ENCODE measurements at regions not wholly inside any gene's neighbourhood (a gene's known extent, or its start where the extent isn't known, plus 50 kb on each side); places are given as distances from the start of the nearest gene placed in this dataset.

DNA sequence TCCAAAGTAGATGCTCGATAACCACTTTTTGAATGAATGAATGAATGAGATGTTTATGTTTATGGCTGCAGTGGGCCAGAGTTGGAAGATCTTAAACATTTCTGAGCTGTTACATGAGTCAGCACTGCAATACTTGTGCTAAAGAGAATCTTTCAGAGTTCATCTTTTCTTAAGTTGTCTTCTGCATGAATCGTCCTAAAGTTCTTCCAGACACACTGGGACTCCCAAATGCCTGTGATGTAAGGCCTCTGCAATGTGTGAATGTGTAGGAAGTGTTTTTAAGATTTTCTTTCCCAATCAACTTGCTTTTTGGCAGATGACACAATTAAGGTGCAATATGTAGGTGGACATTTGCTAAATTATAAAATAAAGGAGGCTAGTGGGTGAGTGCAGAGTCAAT is 50.3 kb upstream of the TRIM9 start:
- no peak for DNase-seq (ENCODE audit: extremely low read depth in 1 of 11, low read depth in 9 of 11, low spot score in 4 of 11)

DNA sequence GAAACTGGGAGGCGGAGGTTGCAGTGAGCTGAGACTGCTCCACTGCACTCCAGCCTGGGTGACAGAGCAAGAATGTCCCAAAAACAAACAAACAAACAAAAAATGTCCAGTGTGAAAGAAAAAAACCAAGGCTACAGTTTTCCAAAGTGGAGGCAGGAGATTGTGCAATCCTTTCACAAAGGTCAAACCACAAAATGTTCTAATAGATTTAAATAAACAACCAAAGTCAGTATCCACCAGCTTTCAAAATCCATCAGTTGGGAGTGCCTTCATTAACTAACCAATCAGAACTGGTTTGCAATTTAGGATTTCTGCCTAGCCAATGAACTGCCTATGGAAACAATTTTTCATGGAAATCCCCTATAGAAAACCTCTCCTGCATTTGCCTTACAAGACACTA is 52.3 kb upstream of the TRIM9 start:
- DNase-seq (ENCODE audit: extremely low read depth in 1 of 11, low read depth in 9 of 11, low spot score in 4 of 11): no peak

- no peak for DNase-seq (ENCODE audit: extremely low read depth in 1 of 11, low read depth in 9 of 11, low spot score in 4 of 11)
These were observed 60.4 kb upstream of the TRIM9 start for GRCh38 chr14:51155326-51155725.

DNA sequence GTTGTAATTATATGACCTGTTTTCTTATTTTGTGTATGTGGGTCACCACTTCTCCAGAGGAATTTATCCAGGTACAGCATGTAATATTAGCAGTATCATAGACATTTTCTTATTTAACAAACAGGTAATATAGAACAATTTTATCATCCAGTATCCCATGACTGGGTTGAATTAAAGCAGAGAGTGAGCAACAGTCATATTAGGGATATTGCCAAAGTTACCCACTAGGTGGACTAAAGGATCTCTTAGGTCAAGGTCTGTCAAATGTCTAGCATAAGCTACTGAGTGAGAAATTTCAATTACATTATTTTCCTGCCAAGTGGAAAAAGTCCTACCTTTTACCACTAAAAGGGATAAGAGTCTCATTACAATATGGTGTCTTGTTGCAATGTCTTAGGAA is 62.1 kb upstream of the TRIM9 start:
- DNase-seq (ENCODE audit: extremely low read depth in 1 of 11, low read depth in 9 of 11, low spot score in 4 of 11): peak in 1 of 11 donors; percentile 14

- DNase-seq (ENCODE audit: extremely low read depth in 1 of 11, low read depth in 9 of 11, low spot score in 4 of 11): no peak
These were observed 66.0 kb upstream of the TRIM9 start for GRCh38 chr14:51160871-51161270.

DNA sequence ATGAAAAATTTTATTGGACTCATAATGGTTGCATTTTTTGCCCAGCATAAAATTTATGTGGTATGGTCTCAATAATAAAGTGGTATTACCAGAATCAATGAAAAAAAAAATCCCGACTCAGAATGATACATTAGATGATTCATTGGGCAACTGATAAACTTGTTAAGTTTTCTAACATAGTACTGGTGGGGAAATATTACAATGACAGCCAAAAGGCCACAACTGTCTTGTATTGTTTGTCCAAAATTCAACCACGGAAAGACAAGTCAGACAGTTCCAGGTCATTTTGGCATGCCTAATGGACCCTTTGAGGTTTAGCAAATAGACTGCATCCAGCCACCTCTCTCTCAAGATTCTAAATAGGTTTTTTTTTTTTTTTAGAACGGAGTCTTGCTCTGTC is 70.5 kb upstream of the TRIM9 start:
- DNase-seq (ENCODE audit: extremely low read depth in 1 of 11, low read depth in 9 of 11, low spot score in 4 of 11): no peak

GRCh38 chr14:51167587-51168214 is 72.3 kb upstream of the TMX1 start:
- DNase-seq (ENCODE audit: extremely low read depth in 1 of 11, low read depth in 9 of 11, low spot score in 4 of 11): no peak

DNA sequence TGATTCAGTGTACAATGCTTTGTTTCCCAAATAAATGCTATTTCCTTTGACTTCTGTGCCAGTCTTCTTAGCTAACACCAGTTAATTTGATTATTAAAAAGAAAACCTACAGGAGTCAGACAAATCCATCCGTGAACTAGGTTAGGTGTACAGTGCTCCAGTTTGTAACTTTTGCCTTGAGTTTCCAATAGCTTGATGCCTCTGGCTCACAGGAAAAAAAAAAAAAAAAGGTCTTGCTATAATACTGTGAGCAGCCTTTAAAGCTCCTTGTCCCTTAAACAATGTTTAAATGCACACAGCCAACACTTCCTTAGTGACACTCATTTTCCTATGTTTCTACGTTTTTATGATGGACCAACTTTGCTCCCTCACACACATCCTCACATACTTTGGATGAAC is 71.8 kb upstream of the TMX1 start:
- DNase-seq (ENCODE audit: extremely low read depth in 1 of 11, low read depth in 9 of 11, low spot score in 4 of 11): no peak

DNA sequence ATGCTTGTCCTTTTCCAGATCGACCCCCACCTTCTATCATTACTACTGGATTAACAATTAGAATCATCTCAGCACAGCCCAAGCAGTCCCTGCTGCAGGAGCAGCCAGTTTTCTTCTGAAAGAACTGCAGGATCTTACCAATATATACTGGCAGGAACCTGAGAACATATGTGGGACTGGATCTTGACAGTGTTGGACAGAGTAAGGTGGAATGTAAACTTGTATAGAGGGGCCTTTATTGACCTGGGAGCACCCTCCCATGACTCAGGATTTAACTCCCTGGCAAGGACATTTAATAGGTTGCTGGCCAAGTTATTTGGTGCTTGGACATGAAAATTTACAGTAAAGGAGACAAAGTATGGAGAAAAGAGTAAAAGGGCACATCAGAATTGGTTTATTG is 66.2 kb upstream of the TMX1 start:
- DNase-seq (ENCODE audit: extremely low read depth in 1 of 11, low read depth in 9 of 11, low spot score in 4 of 11): no peak

- DNase-seq (ENCODE audit: extremely low read depth in 1 of 11, low read depth in 9 of 11, low spot score in 4 of 11): peak in 9 of 11 donors; percentile 13 to 59 (median 36)
These were observed 63.2 kb upstream of the TMX1 start for GRCh38 chr14:51176839-51177238.

- no peak for DNase-seq (ENCODE audit: extremely low read depth in 1 of 11, low read depth in 9 of 11, low spot score in 4 of 11)
These were observed 59.5 kb upstream of the TMX1 start for GRCh38 chr14:51180577-51180976.

DNA sequence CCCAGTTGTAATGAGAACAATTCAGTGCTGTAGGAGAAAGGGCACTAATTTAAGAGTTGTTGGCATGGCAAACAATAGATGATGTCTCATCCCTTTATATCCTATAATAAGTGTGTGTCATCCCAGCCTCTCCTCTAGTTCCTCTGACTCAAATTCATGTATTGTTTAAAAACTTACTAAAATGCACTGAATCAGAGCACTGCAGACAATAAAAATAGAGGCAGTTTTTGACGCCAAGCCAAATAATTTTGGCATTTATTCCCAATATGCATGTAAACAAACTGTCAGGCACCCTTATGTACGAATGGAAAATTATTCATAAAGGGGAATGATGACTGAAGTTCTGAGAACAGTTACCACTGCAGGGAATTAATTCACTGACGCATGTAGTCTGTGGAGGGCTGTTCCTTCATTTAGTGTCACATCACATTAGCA is 57.9 kb upstream of the TMX1 start:
- DNase-seq (ENCODE audit: extremely low read depth in 1 of 11, low read depth in 9 of 11, low spot score in 4 of 11): no peak

DNA sequence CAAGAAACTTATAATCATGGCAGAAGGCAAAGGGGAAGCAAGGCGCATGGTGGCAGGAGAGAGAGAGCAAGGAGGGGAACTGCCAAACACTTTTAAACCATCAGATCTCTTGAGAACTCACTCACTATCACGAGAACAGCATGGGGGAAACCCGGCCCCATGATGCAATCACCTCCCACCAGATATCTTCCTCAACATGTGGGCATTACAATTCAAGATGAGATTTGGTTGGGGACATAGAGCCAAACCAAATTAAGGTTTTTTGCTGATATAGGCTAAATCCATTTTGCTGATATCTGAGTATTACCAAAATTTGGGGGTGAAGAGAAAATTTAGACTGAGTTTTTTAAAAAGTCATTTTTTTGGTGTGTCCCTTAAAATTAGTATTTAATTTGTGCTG is 54.9 kb upstream of the TMX1 start:
- DNase-seq (ENCODE audit: extremely low read depth in 1 of 11, low read depth in 9 of 11, low spot score in 4 of 11): no peak

- DNase-seq (ENCODE audit: extremely low read depth in 1 of 11, low read depth in 9 of 11, low spot score in 4 of 11): no peak
These were observed 54.3 kb upstream of the TMX1 start for GRCh38 chr14:51185754-51186153.

GRCh38 chr14:51188566-51189185 is 51.4 kb upstream of the TMX1 start:
- DNase-seq (ENCODE audit: extremely low read depth in 1 of 11, low read depth in 9 of 11, low spot score in 4 of 11): no peak

- no peak for DNase-seq (ENCODE audit: extremely low read depth in 1 of 11, low read depth in 9 of 11, low spot score in 4 of 11)
These were observed 50.3 kb upstream of the TMX1 start for GRCh38 chr14:51189600-51190376.

Data from renal cortex interstitium (tissue), 11 donors.